K562 (cell line): ENCODE measurements at regions not wholly inside any gene's neighbourhood (a gene's known extent, or its start where the extent isn't known, plus 50 kb on each side); places are given as distances from the start of the nearest gene placed in this dataset.

Experiments used
- ATAC-seq: fragments of 200-7000 bp; cut with Tn5 transposase; 3 replicates; pipeline ENCODE4 v1.9.1; 2020; ENCODE audit warnings: moderate library complexity
- BruUV-seq: library from RNA; stranded (reverse); fragments of 400-500 nt; replicated peaks from 2 replicates; lab custom pipeline; 2021; lab: Mats Ljungman, UMichigan
- CTCF ChIA-PET: fragments of 300-600 bp; formaldehyde crosslinking; extraction: SDS; loops from one replicate; lab custom pipeline; 2021; ENCODE audit warnings: low intra/inter-chr PET ratio; lab: Yijun Ruan, JAX
- POLR2A ChIA-PET: fragments of 300-600, 350-650 bp; sonication (Branson Sonifier 250); formaldehyde crosslinking; extraction: SDS; loops from one replicate; lab custom pipeline; 2021; ENCODE audit warnings: antibody characterized with exemption, inconsistent platforms; lab: Yijun Ruan, JAX
- DNase-seq, 4 experiments: peaks; one replicate each; pipeline versions ENCODE4 v3.0.0 to v3.0.0-alpha.2; 2011 to 2018; ENCODE audit warnings: low spot score in 3 of 4, mixed read lengths in 3 of 4; ENCODE audit errors: extremely low read depth in 1 of 4
- FAIRE-seq: peaks from 2 replicates; lab custom pipeline; 2011; peaks lifted over from hg19 to GRCh38; lab: Jason Lieb, UNC
- H2AFZ ChIP-seq: 2 replicates; pipeline ENCODE4 v1.6.0; 2011; ENCODE audit warnings: low read depth, low read length, control low read depth, inconsistent platforms
- H3K27ac ChIP-seq: fragments of 200-600 bp; 3 replicates; pipeline ENCODE4 v1.8.0; 2011; ENCODE audit warnings: low read depth, mild to moderate bottlenecking, control low read depth, inconsistent platforms, low read length, moderate library complexity, mixed read lengths; ENCODE audit errors: extremely low read depth
- H3K27me3 ChIP-seq, 2 experiments: fragments of 300-600 bp in 1 of 2; 2 replicates in 1 of 2; 3 replicates in 1 of 2; pipeline versions ENCODE4 v1.6.0 to v1.8.0; 2011; ENCODE audit warnings: inconsistent platforms in 2 of 2, low read length in 2 of 2, mild to moderate bottlenecking in 1 of 2, mixed read lengths in 1 of 2, moderate library complexity in 1 of 2; ENCODE audit not compliant: control insufficient read depth in 2 of 2, insufficient read depth in 2 of 2
- H3K36me3 ChIP-seq: fragments of 300-600 bp; 3 replicates; pipeline ENCODE4 v1.8.0; 2011; ENCODE audit warnings: mild to moderate bottlenecking, low read length, inconsistent platforms; ENCODE audit not compliant: control insufficient read depth, insufficient read depth
- H3K4me1 ChIP-seq, 2 experiments: fragments of 200-600 bp in 1 of 2; replicated peaks in 1 of 2; 2 replicates in 1 of 2; 3 replicates in 1 of 2; pipeline versions ENCODE4 v1.5.1 to v1.8.0; 2011; ENCODE audit warnings: inconsistent platforms in 2 of 2, low read length in 2 of 2, mild to moderate bottlenecking in 1 of 2, mixed read lengths in 1 of 2, moderate library complexity in 1 of 2; ENCODE audit not compliant: control insufficient read depth in 2 of 2, insufficient read depth in 2 of 2
- H3K4me2 ChIP-seq: 2 replicates; pipeline ENCODE4 v1.6.1; 2011; ENCODE audit warnings: low read length, control low read depth, inconsistent platforms, mixed read lengths; ENCODE audit not compliant: insufficient read depth
- H3K4me3 ChIP-seq: fragments of 200-600 bp; sonication (generic), shearing (Covaris generic); 2 replicates; pipeline ENCODE4 v1.5.1; 2016; ENCODE audit warnings: control low read depth, inconsistent platforms
- H3K79me2 ChIP-seq: fragments of 200-600 bp; 3 replicates; pipeline ENCODE4 v1.8.0; 2011; ENCODE audit warnings: low read length, inconsistent platforms; ENCODE audit not compliant: control insufficient read depth, insufficient read depth
- H3K9ac ChIP-seq, 2 experiments: 2 replicates each; pipeline versions ENCODE4 v1.6.0 to v1.6.1; 2011; ENCODE audit warnings: low read depth in 2 of 2, low read length in 2 of 2, control low read depth in 1 of 2, inconsistent platforms in 1 of 2, mild to moderate bottlenecking in 1 of 2, mixed read lengths in 1 of 2; ENCODE audit not compliant: insufficient read depth in 1 of 2
- H3K9me1 ChIP-seq: one replicate; pipeline ENCODE4 v1.6.0; 2011; ENCODE audit warnings: inconsistent platforms, mild to moderate bottlenecking, low read length, moderate library complexity; ENCODE audit not compliant: control insufficient read depth, insufficient read depth
- H3K9me3 ChIP-seq: replicated peaks from 2 replicates; pipeline ENCODE4 v1.5.1; 2011; ENCODE audit warnings: low read depth, low read length, inconsistent platforms; ENCODE audit not compliant: control insufficient read depth, insufficient read depth
- H4K20me1 ChIP-seq: replicated peaks from 2 replicates; pipeline ENCODE4 v1.6.1; 2011; ENCODE audit warnings: low read length, inconsistent platforms, mixed read lengths; ENCODE audit not compliant: control insufficient read depth, insufficient read depth
- ARHGAP35 ChIP-seq: fragments of 450-650 bp; IDR thresholded peaks from 2 replicates; pipeline ENCODE4 v1.6.1; 2018; ENCODE audit not compliant: partially characterized antibody
- ARID2 ChIP-seq: fragments of 450-650 bp; IDR thresholded peaks from 2 replicates; pipeline ENCODE4 v1.6.1; 2017; ENCODE audit warnings: antibody characterized with exemption, mild to moderate bottlenecking
- DMBX1 ChIP-seq: fragments of 250-450 bp; sonication (Bioruptor Pico); IDR thresholded peaks from 2 replicates; pipeline ENCODE4 v1.8.0; 2022; ENCODE audit warnings: inconsistent platforms, mild to moderate bottlenecking, moderate library complexity, borderline replicate concordance
- DPF2 ChIP-seq: fragments of 450-650 bp; IDR thresholded peaks from 2 replicates; pipeline ENCODE4 v1.6.1; 2016
- HDGF ChIP-seq: fragments of 450-650 bp; IDR thresholded peaks from 2 replicates; pipeline ENCODE4 v1.6.1; 2016
- MXI1 ChIP-seq: IDR thresholded peaks from 2 replicates; pipeline ENCODE4 v1.6.1; 2011; ENCODE audit warnings: low read depth, mild to moderate bottlenecking, improper control_type of control experiment, low read length
- NFYB ChIP-seq: IDR thresholded peaks from 2 replicates; pipeline ENCODE4 v1.6.1; 2011; ENCODE audit warnings: mild to moderate bottlenecking, moderate library complexity; ENCODE audit not compliant: insufficient read length; ENCODE audit errors: extremely low read depth
- RBM22 ChIP-seq: fragments of 200-400 bp; formaldehyde crosslinking; IDR thresholded peaks from 2 replicates; pipeline ENCODE4 v1.6.1; 2018; ENCODE audit warnings: low read length, low read depth; ENCODE audit not compliant: poor library complexity, severe bottlenecking
- TOE1 ChIP-seq, 2 experiments: fragments of 450-650 bp in 1 of 2; sonication (generic) in 1 of 2; formaldehyde crosslinking in 1 of 2; IDR thresholded peaks; 2 replicates each; pipeline versions ENCODE4 v1.7.1 to v1.8.0; 2016 to 2022; ENCODE audit warnings: borderline replicate concordance in 2 of 2, mild to moderate bottlenecking in 2 of 2, antibody characterized with exemption in 1 of 2, inconsistent platforms in 1 of 2, low read depth in 1 of 2, missing genetic modification reagents in 1 of 2, moderate library complexity in 1 of 2
- ZNF174 ChIP-seq: fragments of 250-450 bp; sonication (Bioruptor Pico); IDR thresholded peaks from 2 replicates; pipeline ENCODE4 v1.4.0; 2020; ENCODE audit warnings: mild to moderate bottlenecking
- ZNF263 ChIP-seq: sonication (generic); formaldehyde crosslinking; IDR thresholded peaks from 2 replicates; pipeline ENCODE4 v1.8.0; 2022; ENCODE audit warnings: mild to moderate bottlenecking, missing genetic modification reagents, borderline replicate concordance
- ZNF280A ChIP-seq: fragments of 450-650 bp; IDR thresholded peaks from 2 replicates; pipeline ENCODE4 v1.6.1; 2018; ENCODE audit warnings: mild to moderate bottlenecking, low read depth; ENCODE audit not compliant: partially characterized antibody
- ZNF318 ChIP-seq, 2 experiments: fragments of 450-650 bp; IDR thresholded peaks; 2 replicates each; pipeline ENCODE4 v1.6.1; 2016; ENCODE audit warnings: mild to moderate bottlenecking in 2 of 2, borderline replicate concordance in 1 of 2, low read depth in 1 of 2, moderate library complexity in 1 of 2
- ZSCAN29 ChIP-seq: fragments of 450-650 bp; IDR thresholded peaks from 2 replicates; pipeline ENCODE4 v1.6.1; 2017
- in situ Hi-C: fragments of 300-500 bp; cut with MboI; formaldehyde crosslinking; loops from 4 replicates; pipeline ENCODE4 v1.15.0; 2018; ENCODE audit warnings: inconsistent platforms, mixed read lengths
- intact Hi-C: fragments of 100-400 bp; cut with micrococcal nuclease; formaldehyde crosslinking; loops from 2 replicates; pipeline ENCODE4 v1.14.2; 2022

GRCh38 chr1:60488847-60489246 is 415.3 kb upstream of the C1orf87 start:
- no TSS peak for BruUV-seq
- no peak overlapping the region for H3K4me3 ChIP-seq
- H3K9ac ChIP-seq, result no peak overlapping the region
- H4K20me1 ChIP-seq, result no peaks in the 10 kb centered on the region
- ChIA-PET CTCF (no interaction called here), POLR2A (no interaction called here)
- no peaks in the 10 kb centered on the region for H3K36me3 ChIP-seq
- in situ Hi-C loops (no loop called here), intact Hi-C loops (no loop called here)
- H3K9me1 ChIP-seq, result no peaks in the 10 kb centered on the region
- H2AFZ ChIP-seq, result no peak overlapping the region
- H3K79me2 ChIP-seq, result no peaks in the 10 kb centered on the region
- no peaks in the 10 kb centered on the region for H3K9me3 ChIP-seq
- H3K4me1 ChIP-seq, result no peaks in the 10 kb centered on the region
- no peak for TF ChIP-seq MXI1
- TF ChIP-seq DPF2, result no peak
- no peak for TF ChIP-seq ZNF280A
- TF ChIP-seq NFYB, result no peak
- TF ChIP-seq DMBX1 (CRISPR knock-in tag), result no peak
- no peak for TF ChIP-seq TOE1 (IDR thresholded peaks at IDR 0.05; ENCODE audit: borderline replicate concordance)
- no peak for TF ChIP-seq TOE1 (CRISPR knock-in tag; IDR thresholded peaks at IDR 0.05; ENCODE audit: borderline replicate concordance, low read depth)
- TF ChIP-seq ZNF174, result no peak
- no peak for TF ChIP-seq ARHGAP35
- no peak for TF ChIP-seq ZNF318 (IDR thresholded peaks at IDR 0.05; ENCODE audit: borderline replicate concordance in 1 of 2, low read depth in 1 of 2)
- no peak for TF ChIP-seq ZSCAN29
- TF ChIP-seq ARID2, result no peak
- TF ChIP-seq HDGF, result no peak
- TF ChIP-seq ZNF263 (CRISPR knock-in tag), result no peak
- no peak for TF ChIP-seq RBM22
- no peak overlapping the region for H3K27ac ChIP-seq
- FAIRE-seq, result no peak
- no peak overlapping the region for H3K4me2 ChIP-seq
- no peak for ATAC-seq
- no peaks in the 10 kb centered on the region for H3K27me3 ChIP-seq
- no peak for DNase-seq
